Activated T-helper 9 cell treated with anti-CD3 and anti-CD28 coated beads, Interleukin-2, amount 50 U/mL, for 16 hours (primary cell): ENCODE measurements at regions not wholly inside any gene's neighbourhood (a gene's known extent, or its start where the extent isn't known, plus 50 kb on each side); places are given as distances from the start of the nearest gene placed in this dataset.

Source experiments
- DNase-seq: peaks from one replicate; pipeline ENCODE4 v3.0.0-alpha.2; 2020; ENCODE audit warnings: low read depth

- no peak for DNase-seq
These were observed 350.4 kb downstream of the SPRY1 start for GRCh38 chr4:123747016-123747415.

- DNase-seq, result no peak
These were observed 352.2 kb downstream of the SPRY1 start for GRCh38 chr4:123748806-123749205.

GRCh38 chr4:123749383-123749782, 352.8 kb downstream of the SPRY1 start:
- DNase-seq, result no peak

- DNase-seq, result no peak
These were observed 353.4 kb downstream of the SPRY1 start for GRCh38 chr4:123750044-123750443.

GRCh38 chr4:123755655-123756054, 359.1 kb downstream of the SPRY1 start:
- DNase-seq, result no peak

GRCh38 chr4:123767806-123768205, 371.2 kb downstream of the SPRY1 start:
- DNase-seq, result no peak

GRCh38 chr4:123770884-123771283, 374.3 kb downstream of the SPRY1 start:
- DNase-seq, result no peak

GRCh38 chr4:123776267-123776666, 379.7 kb downstream of the SPRY1 start:
- DNase-seq, result no peak

- DNase-seq, result no peak
These were observed 380.8 kb downstream of the SPRY1 start for GRCh38 chr4:123777373-123777772.

GRCh38 chr4:123783151-123783790, 386.7 kb downstream of the SPRY1 start:
- no peak for DNase-seq

GRCh38 chr4:123783921-123784320, 387.3 kb downstream of the SPRY1 start:
- no peak for DNase-seq

- no peak for DNase-seq
These were observed 388.0 kb downstream of the SPRY1 start for GRCh38 chr4:123784626-123785025.

GRCh38 chr4:123785538-123785937, 388.9 kb downstream of the SPRY1 start:
- DNase-seq, result no peak

- no peak for DNase-seq
These were observed 389.7 kb downstream of the SPRY1 start for GRCh38 chr4:123786163-123786915.

- DNase-seq, result no peak
These were observed 390.3 kb downstream of the SPRY1 start for GRCh38 chr4:123786920-123787319.

GRCh38 chr4:123787512-123788080, 391.0 kb downstream of the SPRY1 start:
- DNase-seq, result no peak

GRCh38 chr4:123788577-123788976, 392.0 kb downstream of the SPRY1 start:
- DNase-seq, result no peak

- DNase-seq, result no peak
These were observed 394.1 kb downstream of the SPRY1 start for GRCh38 chr4:123790681-123791080.

- DNase-seq, result no peak
These were observed 405.6 kb downstream of the SPRY1 start for GRCh38 chr4:123802082-123802645.

GRCh38 chr4:123802933-123803332, 406.3 kb downstream of the SPRY1 start:
- no peak for DNase-seq

GRCh38 chr4:123804196-123804721, 407.7 kb downstream of the SPRY1 start:
- no peak for DNase-seq

- no peak for DNase-seq
These were observed 409.5 kb downstream of the SPRY1 start for GRCh38 chr4:123806056-123806455.

GRCh38 chr4:123807187-123807586, 410.6 kb downstream of the SPRY1 start:
- DNase-seq, result no peak
